ENCODE measurements at regions not wholly inside any gene's neighbourhood (a gene's known extent, or its start where the extent isn't known, plus 50 kb on each side); places are given as distances from the start of the nearest gene placed in this dataset.

DNA sequence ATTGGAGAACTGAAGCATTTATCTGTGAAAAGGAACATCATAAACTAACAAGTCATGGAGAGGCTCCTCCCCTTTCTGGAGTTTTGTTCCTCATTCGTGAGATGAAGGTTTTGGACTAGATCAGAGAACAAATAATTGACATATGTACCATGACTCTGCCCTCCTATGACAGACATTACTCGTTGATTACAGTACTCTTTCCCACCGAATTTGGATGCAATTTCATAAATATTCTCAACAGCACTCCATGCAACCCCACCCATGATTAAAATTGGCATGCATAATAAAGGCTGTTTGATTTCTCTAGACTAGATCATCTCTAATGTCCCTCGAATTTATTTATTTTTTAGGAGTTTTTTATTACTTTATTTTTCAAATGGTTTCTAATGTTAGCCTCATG is 258.9 kb upstream of the LDB2 start:
- TF ChIP-seq, protein P1, sequence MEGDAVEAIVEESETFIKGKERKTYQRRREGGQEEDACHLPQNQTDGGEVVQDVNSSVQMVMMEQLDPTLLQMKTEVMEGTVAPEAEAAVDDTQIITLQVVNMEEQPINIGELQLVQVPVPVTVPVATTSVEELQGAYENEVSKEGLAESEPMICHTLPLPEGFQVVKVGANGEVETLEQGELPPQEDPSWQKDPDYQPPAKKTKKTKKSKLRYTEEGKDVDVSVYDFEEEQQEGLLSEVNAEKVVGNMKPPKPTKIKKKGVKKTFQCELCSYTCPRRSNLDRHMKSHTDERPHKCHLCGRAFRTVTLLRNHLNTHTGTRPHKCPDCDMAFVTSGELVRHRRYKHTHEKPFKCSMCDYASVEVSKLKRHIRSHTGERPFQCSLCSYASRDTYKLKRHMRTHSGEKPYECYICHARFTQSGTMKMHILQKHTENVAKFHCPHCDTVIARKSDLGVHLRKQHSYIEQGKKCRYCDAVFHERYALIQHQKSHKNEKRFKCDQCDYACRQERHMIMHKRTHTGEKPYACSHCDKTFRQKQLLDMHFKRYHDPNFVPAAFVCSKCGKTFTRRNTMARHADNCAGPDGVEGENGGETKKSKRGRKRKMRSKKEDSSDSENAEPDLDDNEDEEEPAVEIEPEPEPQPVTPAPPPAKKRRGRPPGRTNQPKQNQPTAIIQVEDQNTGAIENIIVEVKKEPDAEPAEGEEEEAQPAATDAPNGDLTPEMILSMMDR (conservative IDR thresholded peaks at IDR 0.05; ENCODE audit: low read depth, low read length) = no peak
- no peak for TF ChIP-seq EZH2 (IDR thresholded peaks at IDR 0.05; ENCODE audit: low read length, unreplicated experiment)
- TF ChIP-seq EZH2phosphoT487 (IDR thresholded peaks at IDR 0.05; ENCODE audit: borderline replicate concordance, low read length) = no peak
